ENCODE measurements at regions not wholly inside any gene's neighbourhood (a gene's known extent, or its start where the extent isn't known, plus 50 kb on each side); places are given as distances from the start of the nearest gene placed in this dataset.
"Not testable (repeated sequence)": the region's sequence is repeated elsewhere in the genome, so short reads cannot be mapped to it uniquely, and the experiment has no call there.

DNA sequence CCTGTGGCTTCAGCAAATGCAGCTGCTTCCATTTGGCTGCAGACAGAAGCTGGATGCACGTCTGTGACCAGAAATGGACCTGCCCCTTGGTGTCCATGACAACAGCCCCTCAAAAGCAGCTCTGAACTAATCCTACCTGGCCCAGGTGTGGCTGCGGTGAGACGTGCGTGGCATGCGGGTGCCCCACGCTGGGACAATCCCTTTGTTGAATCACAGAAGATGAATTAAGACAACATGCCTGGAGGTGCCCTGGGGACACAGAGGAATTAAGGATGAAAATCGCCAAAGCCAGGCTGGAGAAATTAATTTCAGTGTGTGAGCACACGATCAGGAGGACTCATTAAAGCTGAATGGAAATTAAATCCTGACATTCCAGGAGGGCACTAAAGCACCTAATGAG is 281.2 kb upstream of the SFSWAP start:
- TF ChIP-seq, protein P1, sequence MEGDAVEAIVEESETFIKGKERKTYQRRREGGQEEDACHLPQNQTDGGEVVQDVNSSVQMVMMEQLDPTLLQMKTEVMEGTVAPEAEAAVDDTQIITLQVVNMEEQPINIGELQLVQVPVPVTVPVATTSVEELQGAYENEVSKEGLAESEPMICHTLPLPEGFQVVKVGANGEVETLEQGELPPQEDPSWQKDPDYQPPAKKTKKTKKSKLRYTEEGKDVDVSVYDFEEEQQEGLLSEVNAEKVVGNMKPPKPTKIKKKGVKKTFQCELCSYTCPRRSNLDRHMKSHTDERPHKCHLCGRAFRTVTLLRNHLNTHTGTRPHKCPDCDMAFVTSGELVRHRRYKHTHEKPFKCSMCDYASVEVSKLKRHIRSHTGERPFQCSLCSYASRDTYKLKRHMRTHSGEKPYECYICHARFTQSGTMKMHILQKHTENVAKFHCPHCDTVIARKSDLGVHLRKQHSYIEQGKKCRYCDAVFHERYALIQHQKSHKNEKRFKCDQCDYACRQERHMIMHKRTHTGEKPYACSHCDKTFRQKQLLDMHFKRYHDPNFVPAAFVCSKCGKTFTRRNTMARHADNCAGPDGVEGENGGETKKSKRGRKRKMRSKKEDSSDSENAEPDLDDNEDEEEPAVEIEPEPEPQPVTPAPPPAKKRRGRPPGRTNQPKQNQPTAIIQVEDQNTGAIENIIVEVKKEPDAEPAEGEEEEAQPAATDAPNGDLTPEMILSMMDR (IDR thresholded peaks at IDR 0.05; ENCODE audit: low read depth, low read length): not testable (repeated sequence)
- not testable (repeated sequence) for TF ChIP-seq POLR2A (IDR thresholded peaks at IDR 0.05; ENCODE audit: extremely low read depth, insufficient read length)

Measured in NB4 (cell line).